K562 (cell line): ENCODE measurements at regions not wholly inside any gene's neighbourhood (a gene's known extent, or its start where the extent isn't known, plus 50 kb on each side); places are given as distances from the start of the nearest gene placed in this dataset.

Source experiments
- ATAC-seq: fragments of 200-7000 bp; cut with Tn5 transposase; 3 replicates; pipeline ENCODE4 v1.9.1; 2020; ENCODE audit warnings: moderate library complexity
- BruUV-seq: library from RNA; stranded (reverse); fragments of 400-500 nt; replicated peaks from 2 replicates; lab custom pipeline; 2021; lab: Mats Ljungman, UMichigan
- CTCF ChIA-PET: fragments of 300-600 bp; formaldehyde crosslinking; extraction: SDS; loops from one replicate; lab custom pipeline; 2021; ENCODE audit warnings: low intra/inter-chr PET ratio; lab: Yijun Ruan, JAX
- POLR2A ChIA-PET: fragments of 300-600, 350-650 bp; sonication (Branson Sonifier 250); formaldehyde crosslinking; extraction: SDS; loops from one replicate; lab custom pipeline; 2021; ENCODE audit warnings: antibody characterized with exemption, inconsistent platforms; lab: Yijun Ruan, JAX
- DNase-seq, 4 experiments: peaks; one replicate each; pipeline versions ENCODE4 v3.0.0 to v3.0.0-alpha.2; 2011 to 2018; ENCODE audit warnings: low spot score in 3 of 4, mixed read lengths in 3 of 4; ENCODE audit errors: extremely low read depth in 1 of 4
- FAIRE-seq: peaks from 2 replicates; lab custom pipeline; 2011; peaks lifted over from hg19 to GRCh38; lab: Jason Lieb, UNC
- H2AFZ ChIP-seq: 2 replicates; pipeline ENCODE4 v1.6.0; 2011; ENCODE audit warnings: low read depth, low read length, control low read depth, inconsistent platforms
- H3K27ac ChIP-seq: fragments of 200-600 bp; 3 replicates; pipeline ENCODE4 v1.8.0; 2011; ENCODE audit warnings: low read depth, mild to moderate bottlenecking, control low read depth, inconsistent platforms, low read length, moderate library complexity, mixed read lengths; ENCODE audit errors: extremely low read depth
- H3K27me3 ChIP-seq, 2 experiments: fragments of 300-600 bp in 1 of 2; 2 replicates in 1 of 2; 3 replicates in 1 of 2; pipeline versions ENCODE4 v1.6.0 to v1.8.0; 2011; ENCODE audit warnings: inconsistent platforms in 2 of 2, low read length in 2 of 2, mild to moderate bottlenecking in 1 of 2, mixed read lengths in 1 of 2, moderate library complexity in 1 of 2; ENCODE audit not compliant: control insufficient read depth in 2 of 2, insufficient read depth in 2 of 2
- H3K36me3 ChIP-seq: fragments of 300-600 bp; 3 replicates; pipeline ENCODE4 v1.8.0; 2011; ENCODE audit warnings: mild to moderate bottlenecking, low read length, inconsistent platforms; ENCODE audit not compliant: control insufficient read depth, insufficient read depth
- H3K4me1 ChIP-seq, 2 experiments: fragments of 200-600 bp in 1 of 2; replicated peaks in 1 of 2; 2 replicates in 1 of 2; 3 replicates in 1 of 2; pipeline versions ENCODE4 v1.5.1 to v1.8.0; 2011; ENCODE audit warnings: inconsistent platforms in 2 of 2, low read length in 2 of 2, mild to moderate bottlenecking in 1 of 2, mixed read lengths in 1 of 2, moderate library complexity in 1 of 2; ENCODE audit not compliant: control insufficient read depth in 2 of 2, insufficient read depth in 2 of 2
- H3K4me2 ChIP-seq: 2 replicates; pipeline ENCODE4 v1.6.1; 2011; ENCODE audit warnings: low read length, control low read depth, inconsistent platforms, mixed read lengths; ENCODE audit not compliant: insufficient read depth
- H3K4me3 ChIP-seq: fragments of 200-600 bp; sonication (generic), shearing (Covaris generic); 2 replicates; pipeline ENCODE4 v1.5.1; 2016; ENCODE audit warnings: control low read depth, inconsistent platforms
- H3K79me2 ChIP-seq: fragments of 200-600 bp; 3 replicates; pipeline ENCODE4 v1.8.0; 2011; ENCODE audit warnings: low read length, inconsistent platforms; ENCODE audit not compliant: control insufficient read depth, insufficient read depth
- H3K9ac ChIP-seq, 2 experiments: 2 replicates each; pipeline versions ENCODE4 v1.6.0 to v1.6.1; 2011; ENCODE audit warnings: low read depth in 2 of 2, low read length in 2 of 2, control low read depth in 1 of 2, inconsistent platforms in 1 of 2, mild to moderate bottlenecking in 1 of 2, mixed read lengths in 1 of 2; ENCODE audit not compliant: insufficient read depth in 1 of 2
- H3K9me1 ChIP-seq: one replicate; pipeline ENCODE4 v1.6.0; 2011; ENCODE audit warnings: inconsistent platforms, mild to moderate bottlenecking, low read length, moderate library complexity; ENCODE audit not compliant: control insufficient read depth, insufficient read depth
- H3K9me3 ChIP-seq: replicated peaks from 2 replicates; pipeline ENCODE4 v1.5.1; 2011; ENCODE audit warnings: low read depth, low read length, inconsistent platforms; ENCODE audit not compliant: control insufficient read depth, insufficient read depth
- H4K20me1 ChIP-seq: replicated peaks from 2 replicates; pipeline ENCODE4 v1.6.1; 2011; ENCODE audit warnings: low read length, inconsistent platforms, mixed read lengths; ENCODE audit not compliant: control insufficient read depth, insufficient read depth
- ARID1B ChIP-seq: fragments of 450-650 bp; IDR thresholded peaks from 2 replicates; pipeline ENCODE4 v1.6.1; 2016; ENCODE audit warnings: antibody characterized with exemption, mild to moderate bottlenecking, inconsistent platforms
- KLF13 ChIP-seq: fragments of 450-650 bp; IDR thresholded peaks from 2 replicates; pipeline ENCODE4 v1.6.1; 2016; ENCODE audit warnings: missing genetic modification characterization, low read depth, mild to moderate bottlenecking, missing compliant biosample characterization, moderate library complexity, borderline replicate concordance
- MECOM ChIP-seq: fragments of 250-450 bp; sonication (Bioruptor Pico); IDR thresholded peaks from 2 replicates; pipeline ENCODE4 v1.8.0; 2022; ENCODE audit warnings: inconsistent platforms
- PTRF ChIP-seq: fragments of 450-650 bp; IDR thresholded peaks from 2 replicates; pipeline ENCODE4 v1.6.1; 2016; ENCODE audit warnings: mild to moderate bottlenecking, missing genetic modification characterization, missing compliant biosample characterization
- RFX7 ChIP-seq: fragments of 250-450 bp; sonication (Bioruptor Pico); IDR thresholded peaks from 2 replicates; pipeline ENCODE4 v1.5.1; 2021; ENCODE audit warnings: mild to moderate bottlenecking
- ZNF197 ChIP-seq: fragments of 200-800 bp; sonication (Bioruptor generic); IDR thresholded peaks from 2 replicates; pipeline ENCODE4 v1.6.1; 2016; ENCODE audit warnings: low read depth, missing genetic modification characterization, missing compliant biosample characterization
- in situ Hi-C: fragments of 300-500 bp; cut with MboI; formaldehyde crosslinking; loops from 4 replicates; pipeline ENCODE4 v1.15.0; 2018; ENCODE audit warnings: inconsistent platforms, mixed read lengths
- intact Hi-C: fragments of 100-400 bp; cut with micrococcal nuclease; formaldehyde crosslinking; loops from 2 replicates; pipeline ENCODE4 v1.14.2; 2022
- TF ChIP-seq, protein P1 (sequence below): fragments of 200-600 bp; sonication (generic); IDR thresholded peaks from one replicate; pipeline ENCODE4 v1.6.1; 2012; ENCODE audit warnings: mild to moderate bottlenecking, low read depth, low read length, inconsistent platforms

DNA sequence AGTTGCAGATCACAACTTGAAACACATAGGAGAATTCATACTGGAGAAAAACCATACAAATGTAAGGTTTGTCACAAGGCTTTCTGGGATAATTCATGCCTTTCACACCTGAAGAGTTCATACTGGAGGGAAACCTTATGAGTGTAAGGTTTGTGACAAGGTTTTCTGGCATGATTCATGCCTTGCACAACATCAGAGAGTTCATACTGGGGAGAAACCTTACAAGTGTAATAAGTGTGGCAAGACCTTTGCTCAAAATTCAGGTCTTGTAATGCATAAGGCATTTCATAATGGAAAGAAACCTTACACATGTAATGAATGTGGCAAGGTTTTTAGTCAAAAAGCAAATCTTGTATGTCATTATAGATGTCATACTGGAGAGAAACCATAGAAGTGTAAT is 58.8 kb upstream of the ENPEP start:
- in situ Hi-C loops: no loop called here
- no peak overlapping the region for H2AFZ ChIP-seq
- POLR2A ChIA-PET: no interaction called here
- no peaks in the 10 kb centered on the region for H3K79me2 ChIP-seq
- H3K9me1 ChIP-seq: no peaks in the 10 kb centered on the region
- FAIRE-seq (no peak), DNase-seq (no peak), ATAC-seq (no peak)
- no peaks in the 10 kb centered on the region for H3K36me3 ChIP-seq
- peaks cover 0 to 4% of the 10 kb centered on the region in 2 experiments; a peak in 2 of 5 replicates for H3K4me1 ChIP-seq
- H3K27me3 ChIP-seq: no peaks in the 10 kb centered on the region
- H3K4me2 ChIP-seq: no peak overlapping the region
- CTCF ChIA-PET: no interaction called here
- H3K9ac ChIP-seq: no peak overlapping the region
- H3K4me3 ChIP-seq: no peak overlapping the region
- no TSS peak for BruUV-seq
- no peaks in the 10 kb centered on the region for H4K20me1 ChIP-seq
- no peak overlapping the region for H3K27ac ChIP-seq
- no peaks in the 10 kb centered on the region for H3K9me3 ChIP-seq
- intact Hi-C loops: no loop called here
- TF ChIP-seq ZNF197 (CRISPR knock-in tag): no peak
- no peak for TF ChIP-seq MECOM
- TF ChIP-seq PTRF (tag): no peak
- TF ChIP-seq KLF13 (tag): no peak
- TF ChIP-seq, protein P1, sequence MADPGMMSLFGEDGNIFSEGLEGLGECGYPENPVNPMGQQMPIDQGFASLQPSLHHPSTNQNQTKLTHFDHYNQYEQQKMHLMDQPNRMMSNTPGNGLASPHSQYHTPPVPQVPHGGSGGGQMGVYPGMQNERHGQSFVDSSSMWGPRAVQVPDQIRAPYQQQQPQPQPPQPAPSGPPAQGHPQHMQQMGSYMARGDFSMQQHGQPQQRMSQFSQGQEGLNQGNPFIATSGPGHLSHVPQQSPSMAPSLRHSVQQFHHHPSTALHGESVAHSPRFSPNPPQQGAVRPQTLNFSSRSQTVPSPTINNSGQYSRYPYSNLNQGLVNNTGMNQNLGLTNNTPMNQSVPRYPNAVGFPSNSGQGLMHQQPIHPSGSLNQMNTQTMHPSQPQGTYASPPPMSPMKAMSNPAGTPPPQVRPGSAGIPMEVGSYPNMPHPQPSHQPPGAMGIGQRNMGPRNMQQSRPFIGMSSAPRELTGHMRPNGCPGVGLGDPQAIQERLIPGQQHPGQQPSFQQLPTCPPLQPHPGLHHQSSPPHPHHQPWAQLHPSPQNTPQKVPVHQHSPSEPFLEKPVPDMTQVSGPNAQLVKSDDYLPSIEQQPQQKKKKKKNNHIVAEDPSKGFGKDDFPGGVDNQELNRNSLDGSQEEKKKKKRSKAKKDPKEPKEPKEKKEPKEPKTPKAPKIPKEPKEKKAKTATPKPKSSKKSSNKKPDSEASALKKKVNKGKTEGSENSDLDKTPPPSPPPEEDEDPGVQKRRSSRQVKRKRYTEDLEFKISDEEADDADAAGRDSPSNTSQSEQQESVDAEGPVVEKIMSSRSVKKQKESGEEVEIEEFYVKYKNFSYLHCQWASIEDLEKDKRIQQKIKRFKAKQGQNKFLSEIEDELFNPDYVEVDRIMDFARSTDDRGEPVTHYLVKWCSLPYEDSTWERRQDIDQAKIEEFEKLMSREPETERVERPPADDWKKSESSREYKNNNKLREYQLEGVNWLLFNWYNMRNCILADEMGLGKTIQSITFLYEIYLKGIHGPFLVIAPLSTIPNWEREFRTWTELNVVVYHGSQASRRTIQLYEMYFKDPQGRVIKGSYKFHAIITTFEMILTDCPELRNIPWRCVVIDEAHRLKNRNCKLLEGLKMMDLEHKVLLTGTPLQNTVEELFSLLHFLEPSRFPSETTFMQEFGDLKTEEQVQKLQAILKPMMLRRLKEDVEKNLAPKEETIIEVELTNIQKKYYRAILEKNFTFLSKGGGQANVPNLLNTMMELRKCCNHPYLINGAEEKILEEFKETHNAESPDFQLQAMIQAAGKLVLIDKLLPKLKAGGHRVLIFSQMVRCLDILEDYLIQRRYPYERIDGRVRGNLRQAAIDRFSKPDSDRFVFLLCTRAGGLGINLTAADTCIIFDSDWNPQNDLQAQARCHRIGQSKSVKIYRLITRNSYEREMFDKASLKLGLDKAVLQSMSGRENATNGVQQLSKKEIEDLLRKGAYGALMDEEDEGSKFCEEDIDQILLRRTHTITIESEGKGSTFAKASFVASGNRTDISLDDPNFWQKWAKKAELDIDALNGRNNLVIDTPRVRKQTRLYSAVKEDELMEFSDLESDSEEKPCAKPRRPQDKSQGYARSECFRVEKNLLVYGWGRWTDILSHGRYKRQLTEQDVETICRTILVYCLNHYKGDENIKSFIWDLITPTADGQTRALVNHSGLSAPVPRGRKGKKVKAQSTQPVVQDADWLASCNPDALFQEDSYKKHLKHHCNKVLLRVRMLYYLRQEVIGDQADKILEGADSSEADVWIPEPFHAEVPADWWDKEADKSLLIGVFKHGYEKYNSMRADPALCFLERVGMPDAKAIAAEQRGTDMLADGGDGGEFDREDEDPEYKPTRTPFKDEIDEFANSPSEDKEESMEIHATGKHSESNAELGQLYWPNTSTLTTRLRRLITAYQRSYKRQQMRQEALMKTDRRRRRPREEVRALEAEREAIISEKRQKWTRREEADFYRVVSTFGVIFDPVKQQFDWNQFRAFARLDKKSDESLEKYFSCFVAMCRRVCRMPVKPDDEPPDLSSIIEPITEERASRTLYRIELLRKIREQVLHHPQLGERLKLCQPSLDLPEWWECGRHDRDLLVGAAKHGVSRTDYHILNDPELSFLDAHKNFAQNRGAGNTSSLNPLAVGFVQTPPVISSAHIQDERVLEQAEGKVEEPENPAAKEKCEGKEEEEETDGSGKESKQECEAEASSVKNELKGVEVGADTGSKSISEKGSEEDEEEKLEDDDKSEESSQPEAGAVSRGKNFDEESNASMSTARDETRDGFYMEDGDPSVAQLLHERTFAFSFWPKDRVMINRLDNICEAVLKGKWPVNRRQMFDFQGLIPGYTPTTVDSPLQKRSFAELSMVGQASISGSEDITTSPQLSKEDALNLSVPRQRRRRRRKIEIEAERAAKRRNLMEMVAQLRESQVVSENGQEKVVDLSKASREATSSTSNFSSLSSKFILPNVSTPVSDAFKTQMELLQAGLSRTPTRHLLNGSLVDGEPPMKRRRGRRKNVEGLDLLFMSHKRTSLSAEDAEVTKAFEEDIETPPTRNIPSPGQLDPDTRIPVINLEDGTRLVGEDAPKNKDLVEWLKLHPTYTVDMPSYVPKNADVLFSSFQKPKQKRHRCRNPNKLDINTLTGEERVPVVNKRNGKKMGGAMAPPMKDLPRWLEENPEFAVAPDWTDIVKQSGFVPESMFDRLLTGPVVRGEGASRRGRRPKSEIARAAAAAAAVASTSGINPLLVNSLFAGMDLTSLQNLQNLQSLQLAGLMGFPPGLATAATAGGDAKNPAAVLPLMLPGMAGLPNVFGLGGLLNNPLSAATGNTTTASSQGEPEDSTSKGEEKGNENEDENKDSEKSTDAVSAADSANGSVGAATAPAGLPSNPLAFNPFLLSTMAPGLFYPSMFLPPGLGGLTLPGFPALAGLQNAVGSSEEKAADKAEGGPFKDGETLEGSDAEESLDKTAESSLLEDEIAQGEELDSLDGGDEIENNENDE: no peak
- no peak for TF ChIP-seq RFX7
- no peak for TF ChIP-seq ARID1B
